Transverse colon (tissue), 4 donors: ENCODE measurements at regions not wholly inside any gene's neighbourhood (a gene's known extent, or its start where the extent isn't known, plus 50 kb on each side); places are given as distances from the start of the nearest gene placed in this dataset.

ENCODE experiments used
- CTCF ChIP-seq, 5 experiments: fragments of 200-600 bp in 3 of 5; fragments of 450-650 bp in 2 of 5; sonication (generic) in 3 of 5; IDR thresholded peaks; 1 replicate in 2 of 5; 2 replicates in 3 of 5; pipeline ENCODE4 v1.5.1; 2016 to 2017; ENCODE audit warnings: antibody characterized with exemption in 5 of 5, inconsistent platforms in 3 of 5, mild to moderate bottlenecking in 2 of 5, moderate library complexity in 1 of 5
- POLR2A ChIP-seq: fragments of 450-650 bp; IDR thresholded peaks from one replicate; pipeline ENCODE4 v1.6.1; 2016; ENCODE audit warnings: antibody characterized with exemption, mild to moderate bottlenecking, moderate library complexity
- POLR2AphosphoS5 ChIP-seq, 3 donors: sonication (generic); formaldehyde crosslinking; IDR thresholded peaks; one replicate each; pipeline ENCODE4 v1.6.1; 2016; ENCODE audit warnings: antibody characterized with exemption in 3 of 3

GRCh38 chr13:111062305-111062704 is 52.8 kb upstream of the ARHGEF7 start:
- no peak for TF ChIP-seq CTCF (IDR thresholded peaks at IDR 0.05)
- no peak for TF ChIP-seq POLR2A
- TF ChIP-seq POLR2AphosphoS5 (IDR thresholded peaks at IDR 0.05) = no peak
